ENCODE measurements at regions not wholly inside any gene's neighbourhood (a gene's known extent, or its start where the extent isn't known, plus 50 kb on each side); places are given as distances from the start of the nearest gene placed in this dataset.

DNA sequence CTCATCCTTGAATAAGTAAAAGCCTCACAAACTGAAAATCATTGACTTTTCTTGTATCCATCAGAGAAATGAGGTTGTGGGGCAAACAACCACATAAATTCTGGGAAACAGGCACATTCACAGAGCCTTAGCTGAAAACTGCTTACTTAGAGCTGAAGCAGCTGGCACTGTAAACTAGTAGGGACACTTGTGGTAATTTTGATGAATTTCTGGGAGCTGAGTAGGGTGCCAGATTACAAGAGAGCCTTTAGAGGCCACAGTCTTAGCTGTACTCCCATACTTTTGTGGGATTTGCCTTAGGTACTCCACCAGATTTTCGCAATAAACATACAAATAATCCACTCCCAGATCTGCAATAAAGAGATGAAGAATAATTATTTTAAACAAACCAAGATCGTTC is 315.2 kb downstream of the TMX3 start (continued):
- TF ChIP-seq, protein P1, sequence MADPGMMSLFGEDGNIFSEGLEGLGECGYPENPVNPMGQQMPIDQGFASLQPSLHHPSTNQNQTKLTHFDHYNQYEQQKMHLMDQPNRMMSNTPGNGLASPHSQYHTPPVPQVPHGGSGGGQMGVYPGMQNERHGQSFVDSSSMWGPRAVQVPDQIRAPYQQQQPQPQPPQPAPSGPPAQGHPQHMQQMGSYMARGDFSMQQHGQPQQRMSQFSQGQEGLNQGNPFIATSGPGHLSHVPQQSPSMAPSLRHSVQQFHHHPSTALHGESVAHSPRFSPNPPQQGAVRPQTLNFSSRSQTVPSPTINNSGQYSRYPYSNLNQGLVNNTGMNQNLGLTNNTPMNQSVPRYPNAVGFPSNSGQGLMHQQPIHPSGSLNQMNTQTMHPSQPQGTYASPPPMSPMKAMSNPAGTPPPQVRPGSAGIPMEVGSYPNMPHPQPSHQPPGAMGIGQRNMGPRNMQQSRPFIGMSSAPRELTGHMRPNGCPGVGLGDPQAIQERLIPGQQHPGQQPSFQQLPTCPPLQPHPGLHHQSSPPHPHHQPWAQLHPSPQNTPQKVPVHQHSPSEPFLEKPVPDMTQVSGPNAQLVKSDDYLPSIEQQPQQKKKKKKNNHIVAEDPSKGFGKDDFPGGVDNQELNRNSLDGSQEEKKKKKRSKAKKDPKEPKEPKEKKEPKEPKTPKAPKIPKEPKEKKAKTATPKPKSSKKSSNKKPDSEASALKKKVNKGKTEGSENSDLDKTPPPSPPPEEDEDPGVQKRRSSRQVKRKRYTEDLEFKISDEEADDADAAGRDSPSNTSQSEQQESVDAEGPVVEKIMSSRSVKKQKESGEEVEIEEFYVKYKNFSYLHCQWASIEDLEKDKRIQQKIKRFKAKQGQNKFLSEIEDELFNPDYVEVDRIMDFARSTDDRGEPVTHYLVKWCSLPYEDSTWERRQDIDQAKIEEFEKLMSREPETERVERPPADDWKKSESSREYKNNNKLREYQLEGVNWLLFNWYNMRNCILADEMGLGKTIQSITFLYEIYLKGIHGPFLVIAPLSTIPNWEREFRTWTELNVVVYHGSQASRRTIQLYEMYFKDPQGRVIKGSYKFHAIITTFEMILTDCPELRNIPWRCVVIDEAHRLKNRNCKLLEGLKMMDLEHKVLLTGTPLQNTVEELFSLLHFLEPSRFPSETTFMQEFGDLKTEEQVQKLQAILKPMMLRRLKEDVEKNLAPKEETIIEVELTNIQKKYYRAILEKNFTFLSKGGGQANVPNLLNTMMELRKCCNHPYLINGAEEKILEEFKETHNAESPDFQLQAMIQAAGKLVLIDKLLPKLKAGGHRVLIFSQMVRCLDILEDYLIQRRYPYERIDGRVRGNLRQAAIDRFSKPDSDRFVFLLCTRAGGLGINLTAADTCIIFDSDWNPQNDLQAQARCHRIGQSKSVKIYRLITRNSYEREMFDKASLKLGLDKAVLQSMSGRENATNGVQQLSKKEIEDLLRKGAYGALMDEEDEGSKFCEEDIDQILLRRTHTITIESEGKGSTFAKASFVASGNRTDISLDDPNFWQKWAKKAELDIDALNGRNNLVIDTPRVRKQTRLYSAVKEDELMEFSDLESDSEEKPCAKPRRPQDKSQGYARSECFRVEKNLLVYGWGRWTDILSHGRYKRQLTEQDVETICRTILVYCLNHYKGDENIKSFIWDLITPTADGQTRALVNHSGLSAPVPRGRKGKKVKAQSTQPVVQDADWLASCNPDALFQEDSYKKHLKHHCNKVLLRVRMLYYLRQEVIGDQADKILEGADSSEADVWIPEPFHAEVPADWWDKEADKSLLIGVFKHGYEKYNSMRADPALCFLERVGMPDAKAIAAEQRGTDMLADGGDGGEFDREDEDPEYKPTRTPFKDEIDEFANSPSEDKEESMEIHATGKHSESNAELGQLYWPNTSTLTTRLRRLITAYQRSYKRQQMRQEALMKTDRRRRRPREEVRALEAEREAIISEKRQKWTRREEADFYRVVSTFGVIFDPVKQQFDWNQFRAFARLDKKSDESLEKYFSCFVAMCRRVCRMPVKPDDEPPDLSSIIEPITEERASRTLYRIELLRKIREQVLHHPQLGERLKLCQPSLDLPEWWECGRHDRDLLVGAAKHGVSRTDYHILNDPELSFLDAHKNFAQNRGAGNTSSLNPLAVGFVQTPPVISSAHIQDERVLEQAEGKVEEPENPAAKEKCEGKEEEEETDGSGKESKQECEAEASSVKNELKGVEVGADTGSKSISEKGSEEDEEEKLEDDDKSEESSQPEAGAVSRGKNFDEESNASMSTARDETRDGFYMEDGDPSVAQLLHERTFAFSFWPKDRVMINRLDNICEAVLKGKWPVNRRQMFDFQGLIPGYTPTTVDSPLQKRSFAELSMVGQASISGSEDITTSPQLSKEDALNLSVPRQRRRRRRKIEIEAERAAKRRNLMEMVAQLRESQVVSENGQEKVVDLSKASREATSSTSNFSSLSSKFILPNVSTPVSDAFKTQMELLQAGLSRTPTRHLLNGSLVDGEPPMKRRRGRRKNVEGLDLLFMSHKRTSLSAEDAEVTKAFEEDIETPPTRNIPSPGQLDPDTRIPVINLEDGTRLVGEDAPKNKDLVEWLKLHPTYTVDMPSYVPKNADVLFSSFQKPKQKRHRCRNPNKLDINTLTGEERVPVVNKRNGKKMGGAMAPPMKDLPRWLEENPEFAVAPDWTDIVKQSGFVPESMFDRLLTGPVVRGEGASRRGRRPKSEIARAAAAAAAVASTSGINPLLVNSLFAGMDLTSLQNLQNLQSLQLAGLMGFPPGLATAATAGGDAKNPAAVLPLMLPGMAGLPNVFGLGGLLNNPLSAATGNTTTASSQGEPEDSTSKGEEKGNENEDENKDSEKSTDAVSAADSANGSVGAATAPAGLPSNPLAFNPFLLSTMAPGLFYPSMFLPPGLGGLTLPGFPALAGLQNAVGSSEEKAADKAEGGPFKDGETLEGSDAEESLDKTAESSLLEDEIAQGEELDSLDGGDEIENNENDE (IDR thresholded peaks at IDR 0.05; ENCODE audit: insufficient replicate concordance, low read length) = no peak
- TF ChIP-seq CREB1 (IDR thresholded peaks at IDR 0.05) = no peak
- no peak for TF ChIP-seq RAD21 (IDR thresholded peaks at IDR 0.05 in 1 of 2, conservative IDR thresholded peaks at IDR 0.05 in 1 of 2; ENCODE audit: low read depth in 2 of 2, low read length in 2 of 2)
- TF ChIP-seq CBX5 (IDR thresholded peaks at IDR 0.05; ENCODE audit: low read depth, low read length) = no peak
- no peak for TF ChIP-seq KDM4A (IDR thresholded peaks at IDR 0.05; ENCODE audit: low read depth, low read length, severe bottlenecking)
- TF ChIP-seq RFX5 (IDR thresholded peaks at IDR 0.05; ENCODE audit: borderline replicate concordance, low read depth, low read length) = no peak
- TF ChIP-seq HDAC6 (IDR thresholded peaks at IDR 0.05; ENCODE audit: low read depth, low read length) = no peak
- TF ChIP-seq SUZ12 (IDR thresholded peaks at IDR 0.05; ENCODE audit: low read length) = no peak
- no peak for TF ChIP-seq TBP (IDR thresholded peaks at IDR 0.05; ENCODE audit: low read depth, low read length)
- TF ChIP-seq TAF7 (optimal IDR thresholded peaks at IDR 0.05; ENCODE audit: borderline replicate concordance, low read depth, low read length) = no peak
- TF ChIP-seq CHD2 (IDR thresholded peaks at IDR 0.05; ENCODE audit: low read length) = no peak
